HG03571 (cell line): ENCODE measurements at regions not wholly inside any gene's neighbourhood (a gene's known extent, or its start where the extent isn't known, plus 50 kb on each side); places are given as distances from the start of the nearest gene placed in this dataset.
"Not testable (repeated sequence)": the region's sequence is repeated elsewhere in the genome, so short reads cannot be mapped to it uniquely, and the experiment has no call there.

Experiments used
- ATAC-seq: cut with Tn5 transposase; IDR thresholded peaks from one replicate; pipeline ENCODE4 v1.9.1; 2021; ENCODE audit not compliant: unreplicated experiment

DNA sequence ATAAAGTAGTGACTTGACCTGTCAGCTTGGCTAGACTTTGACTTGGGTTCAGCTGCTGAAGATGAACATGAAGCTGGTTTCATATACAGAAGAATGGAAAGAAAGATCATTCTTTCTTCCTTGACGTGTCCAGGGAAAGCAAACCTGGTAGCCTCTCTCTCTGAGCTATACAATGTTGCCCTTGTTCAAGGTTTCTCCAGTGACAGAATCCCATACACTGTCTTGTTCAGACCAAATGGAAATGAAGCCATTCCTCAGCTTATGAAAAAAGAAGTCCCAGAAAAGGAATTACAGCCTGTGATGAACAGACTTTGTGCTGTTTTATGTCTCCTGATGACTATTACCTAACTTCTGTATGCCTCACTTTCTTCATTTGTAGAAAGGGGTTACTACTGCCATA, 349.8 kb upstream of the KLF4 start:
- no peak for ATAC-seq

DNA sequence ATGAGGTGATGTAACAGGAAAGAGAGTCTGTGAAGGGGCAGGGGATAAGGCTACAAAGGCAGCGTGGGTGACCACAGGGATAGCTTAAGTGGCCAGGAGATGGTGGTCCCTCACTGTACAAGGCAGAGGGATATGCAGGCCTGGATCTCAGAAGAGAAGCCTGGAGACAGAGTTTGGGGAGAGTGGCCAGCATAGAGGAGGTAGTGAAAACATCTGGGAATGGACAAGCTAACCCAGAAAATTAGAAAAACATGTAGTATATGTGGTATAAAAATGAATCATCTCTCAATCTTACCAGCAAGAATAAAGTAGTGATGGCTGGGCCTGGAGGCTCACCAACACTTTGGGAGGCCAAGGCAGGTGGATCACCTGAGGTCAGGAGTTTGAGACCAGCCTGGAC, 349.2 kb upstream of the KLF4 start:
- ATAC-seq: no peak

DNA sequence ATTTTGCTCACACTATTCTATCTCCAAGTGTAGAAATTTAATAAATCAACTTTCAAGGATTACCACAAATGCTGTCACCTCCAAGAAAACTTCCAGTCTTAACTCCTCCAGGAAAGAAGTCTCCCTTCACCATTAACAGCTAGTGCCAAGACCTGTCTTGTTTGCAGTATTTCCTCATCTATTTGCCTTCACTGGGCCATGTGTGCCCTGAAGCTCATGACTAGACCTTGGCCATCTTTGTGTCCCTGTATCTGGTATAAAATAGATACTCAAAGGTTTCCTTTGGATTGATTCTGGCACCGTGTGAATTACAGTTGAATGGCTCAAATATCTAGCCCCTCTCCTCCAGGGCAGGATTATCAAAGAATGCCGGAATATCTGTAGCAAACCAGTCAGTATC, 346.7 kb upstream of the KLF4 start:
- no peak for ATAC-seq

DNA sequence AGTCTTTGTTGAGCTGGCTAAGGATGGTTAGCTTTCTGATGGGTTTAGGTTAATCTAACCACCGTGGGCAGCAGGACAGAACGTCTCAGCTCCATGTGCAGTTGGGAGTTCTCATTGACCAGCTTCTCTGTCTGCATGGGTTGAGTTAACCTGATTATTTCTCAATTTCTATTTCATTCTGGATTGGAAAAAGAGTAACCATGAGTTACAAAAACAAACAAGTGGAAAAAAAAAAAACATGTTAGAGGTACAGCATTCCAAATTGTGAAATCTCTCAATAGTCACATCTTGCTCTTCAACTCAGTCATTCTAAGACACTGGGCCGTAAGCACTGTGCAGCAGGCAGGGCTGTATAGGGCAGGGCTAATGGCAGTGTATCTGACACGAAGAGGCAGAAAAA, 343.7 kb upstream of the KLF4 start:
- ATAC-seq: no peak

DNA sequence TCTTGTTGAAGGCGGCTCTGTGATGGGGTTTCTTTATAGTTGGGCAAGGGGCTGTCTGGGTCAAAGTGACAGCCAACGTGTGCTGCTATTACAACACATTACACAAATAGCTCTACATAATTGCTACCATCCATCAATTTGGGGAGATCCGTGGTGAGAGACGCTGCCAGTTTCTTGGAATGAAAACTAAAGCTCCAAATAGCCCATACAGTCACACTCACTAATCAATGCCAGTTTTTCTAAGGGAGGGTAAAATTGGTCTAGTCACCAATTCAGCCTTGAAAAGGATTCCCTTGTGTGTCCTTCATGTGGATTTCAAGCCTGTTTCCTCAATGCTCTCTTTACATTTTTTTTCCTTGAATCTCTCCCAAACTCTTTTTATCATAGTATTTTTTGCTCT, 343.3 kb upstream of the KLF4 start:
- ATAC-seq: no peak

DNA sequence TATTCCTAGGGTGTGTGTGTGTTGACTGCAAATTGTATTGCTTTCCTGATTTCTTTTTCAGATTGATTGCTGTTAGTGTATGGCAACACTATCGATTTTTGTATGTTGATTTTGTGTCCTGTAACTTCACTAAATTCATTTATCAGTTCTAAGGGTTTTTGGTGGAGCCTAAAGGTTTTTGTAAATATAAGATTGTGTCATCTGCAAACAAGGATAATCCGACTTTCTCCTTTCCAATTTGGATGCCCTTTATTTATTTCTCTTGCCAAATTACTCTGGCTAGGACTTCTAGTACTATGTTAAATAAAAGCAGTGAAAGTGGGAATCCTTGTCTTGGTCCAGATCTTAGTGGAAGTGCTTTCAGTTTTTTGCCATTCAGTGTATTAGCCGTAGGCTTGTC, 340.9 kb upstream of the KLF4 start:
- no peak for ATAC-seq

DNA sequence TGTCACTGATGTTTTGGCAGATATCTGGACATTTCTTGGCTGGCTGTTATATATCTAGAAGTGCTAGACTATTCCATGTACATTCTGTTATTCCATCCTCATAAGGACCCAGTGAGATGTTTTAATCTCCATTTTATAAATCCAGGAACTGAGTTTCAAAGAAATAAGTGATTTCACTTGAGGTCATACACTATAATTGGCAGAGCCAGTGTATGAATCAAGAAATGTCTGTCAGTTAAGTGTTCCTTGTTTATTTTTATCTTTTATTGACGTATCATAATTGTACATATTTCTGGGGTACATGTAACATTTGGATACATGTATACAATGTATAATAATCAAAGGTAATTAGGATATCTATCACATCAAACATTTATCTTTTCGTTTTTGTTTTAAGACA, 338.3 kb upstream of the KLF4 start:
- ATAC-seq: no peak

DNA sequence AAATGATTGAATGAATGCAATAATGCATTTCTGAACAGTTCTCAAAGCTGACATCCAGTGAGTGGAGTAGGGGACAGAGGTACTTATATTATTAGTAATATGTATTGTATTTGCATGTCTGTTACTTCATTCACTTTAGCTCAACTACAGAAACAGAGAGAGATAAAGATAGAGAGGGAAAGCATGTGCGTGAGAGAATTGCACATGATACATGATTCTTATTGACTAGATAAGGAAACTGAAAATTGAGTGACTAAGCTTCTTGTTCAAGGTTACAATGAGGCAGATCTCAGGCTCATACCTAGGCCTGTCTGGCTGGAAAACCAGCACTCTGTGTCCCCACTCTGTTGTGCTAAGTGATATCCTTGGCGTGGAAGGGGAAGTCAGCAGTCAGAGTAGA, 337.7 kb upstream of the KLF4 start:
- no peak for ATAC-seq

DNA sequence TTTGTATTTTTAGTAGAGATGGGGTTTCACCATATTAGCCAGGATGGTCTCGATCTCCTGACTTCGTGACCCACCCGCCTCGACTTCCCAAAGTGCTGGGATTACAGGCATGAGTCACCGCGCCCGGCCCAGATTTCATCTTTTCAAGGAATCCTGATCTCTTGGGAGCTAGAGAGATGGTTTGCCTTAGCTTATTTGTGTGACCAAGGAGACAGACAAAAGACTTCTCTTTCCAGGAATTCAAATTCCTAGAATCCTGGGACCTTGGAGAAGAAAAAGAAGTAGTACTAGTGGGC, 337.1 kb upstream of the KLF4 start:
- not testable (repeated sequence) for ATAC-seq

GRCh38 chr9:107824556-107824955, 335.0 kb upstream of the KLF4 start:
- no peak for ATAC-seq

GRCh38 chr9:107819772-107820565, 330.4 kb upstream of the KLF4 start:
- ATAC-seq: no peak

- ATAC-seq: not testable (repeated sequence)
These were observed 328.9 kb upstream of the KLF4 start for GRCh38 chr9:107818503-107818829.

GRCh38 chr9:107817595-107818502, 328.3 kb upstream of the KLF4 start:
- ATAC-seq: not testable (repeated sequence)

DNA sequence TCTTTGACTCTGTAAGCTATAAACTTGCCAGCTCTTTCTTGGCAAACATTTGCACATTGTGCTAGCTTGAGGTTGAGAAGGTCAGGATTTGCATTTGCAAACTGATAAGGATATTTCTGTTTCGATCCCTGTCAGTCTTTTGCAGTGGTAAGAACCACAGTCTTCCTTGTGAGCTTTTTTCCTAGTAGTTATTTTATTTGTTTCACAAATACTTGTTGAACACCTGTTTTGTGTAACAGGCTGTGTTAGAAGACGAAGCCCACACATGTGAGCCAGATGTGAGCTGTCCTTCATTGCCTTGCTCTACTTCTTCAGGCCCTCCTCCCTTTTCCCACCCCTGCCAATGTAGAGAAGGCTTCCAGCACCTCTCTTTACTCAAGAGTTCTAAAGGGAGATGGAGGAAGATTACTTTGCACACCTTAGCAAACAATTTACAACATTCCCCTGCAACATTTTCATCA, 327.0 kb upstream of the KLF4 start:
- no peak for ATAC-seq

- ATAC-seq: no peak
These were observed 326.4 kb upstream of the KLF4 start for GRCh38 chr9:107815782-107816560.

DNA sequence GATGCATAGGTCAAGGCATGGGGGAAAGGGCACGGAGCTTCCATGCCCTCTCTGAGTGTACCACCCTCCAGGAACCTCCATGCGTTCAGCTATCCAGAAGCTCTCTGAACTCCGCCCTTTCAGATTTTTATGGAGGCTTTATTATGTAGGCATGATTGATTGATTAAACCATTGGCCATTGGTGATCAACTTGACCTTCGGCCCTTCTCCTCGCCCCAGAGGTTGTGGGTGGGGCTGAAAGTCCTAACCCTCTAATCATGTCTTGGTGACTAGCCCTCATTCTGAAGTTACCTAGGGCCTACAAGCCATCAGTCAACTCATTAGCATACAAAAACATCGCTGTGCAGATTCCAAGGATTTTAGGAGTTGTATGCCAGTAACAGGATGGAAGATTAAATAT, 323.7 kb upstream of the KLF4 start:
- ATAC-seq: no peak

- ATAC-seq: no peak
These were observed 320.9 kb upstream of the KLF4 start for GRCh38 chr9:107810461-107810961.

- no peak for ATAC-seq
These were observed 320.4 kb upstream of the KLF4 start for GRCh38 chr9:107809871-107810460.

DNA sequence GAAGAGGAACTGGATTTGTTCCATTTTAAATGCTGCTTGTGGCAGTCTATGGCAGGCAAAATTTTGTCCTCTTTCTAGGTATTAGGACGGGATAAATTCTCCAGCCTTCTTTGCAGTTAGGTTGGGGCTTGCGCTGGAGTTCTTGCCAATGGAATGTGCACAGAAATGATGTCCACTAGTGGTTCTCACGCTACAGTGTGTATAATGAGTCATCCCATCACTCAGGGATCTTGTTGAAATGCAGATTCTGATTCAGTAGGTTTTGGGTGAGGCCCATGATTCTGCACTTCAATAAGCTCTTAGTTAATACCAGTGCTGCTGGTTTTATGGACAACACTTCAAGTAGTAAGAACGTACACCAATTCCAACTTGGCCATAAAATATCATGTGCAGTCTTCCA, 317.6 kb upstream of the KLF4 start:
- ATAC-seq: no peak

GRCh38 chr9:107805201-107805600, 315.6 kb upstream of the KLF4 start:
- no peak for ATAC-seq

DNA sequence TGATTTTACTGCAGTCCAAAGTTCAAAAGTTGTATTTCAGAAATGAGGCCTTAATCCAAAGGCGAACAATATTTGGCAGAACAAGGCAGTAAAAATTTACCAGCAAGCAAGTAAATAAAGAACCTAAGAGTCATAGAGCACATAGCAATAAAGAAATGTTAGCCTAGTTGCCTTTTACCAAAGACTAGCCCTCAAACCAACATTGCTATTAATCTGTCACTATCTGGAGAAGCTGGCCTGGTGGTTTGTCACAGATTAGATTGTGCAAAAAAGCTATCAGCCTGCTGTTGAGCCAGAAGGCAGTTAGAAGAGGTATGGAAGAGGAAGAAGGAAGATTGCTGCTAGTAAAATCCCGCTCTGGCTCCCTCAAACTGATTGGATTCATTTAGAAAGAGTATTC, 304.7 kb upstream of the KLF4 start:
- ATAC-seq: no peak
